SK-N-SH treated with all-trans-retinoic acid at 6 μM for 48 hours (cell line): ENCODE measurements at regions not wholly inside any gene's neighbourhood (a gene's known extent, or its start where the extent isn't known, plus 50 kb on each side); places are given as distances from the start of the nearest gene placed in this dataset.

Experiments
- ATAC-seq: fragments of 200-7000 bp; cut with Tn5 transposase; 3 replicates; pipeline ENCODE4 v1.9.1; 2020; ENCODE audit warnings: mild to moderate bottlenecking, moderate library complexity
- ARNTL ChIP-seq: fragments of 450-650 bp; formaldehyde crosslinking; IDR thresholded peaks from 2 replicates; pipeline ENCODE4 v1.5.0; 2020; ENCODE audit warnings: low read depth, mild to moderate bottlenecking, moderate library complexity, borderline replicate concordance
- BACH2 ChIP-seq: fragments of 250-450 bp; sonication (Bioruptor Pico); IDR thresholded peaks from 2 replicates; pipeline ENCODE4 v1.9.0; 2021; ENCODE audit warnings: mild to moderate bottlenecking, borderline replicate concordance
- CSDC2 ChIP-seq: fragments of 250-450 bp; sonication (Bioruptor Pico); IDR thresholded peaks from 2 replicates; pipeline ENCODE4 v1.5.0; 2020; ENCODE audit warnings: mild to moderate bottlenecking, moderate library complexity
- CSRNP3 ChIP-seq: fragments of 250-450 bp; sonication (Bioruptor Pico); IDR thresholded peaks from 2 replicates; pipeline ENCODE4 v1.5.1; 2021; ENCODE audit warnings: mild to moderate bottlenecking, moderate library complexity
- GLIS3 ChIP-seq: fragments of 250-450 bp; sonication (Bioruptor Pico); IDR thresholded peaks from 2 replicates; pipeline ENCODE4 v1.5.0; 2020; ENCODE audit warnings: mild to moderate bottlenecking, moderate library complexity
- ISL1 ChIP-seq: fragments of 250-450 bp; sonication (Bioruptor Pico); IDR thresholded peaks from 2 replicates; pipeline ENCODE4 v2.1.2; 2022; ENCODE audit warnings: mild to moderate bottlenecking, moderate library complexity
- PATZ1 ChIP-seq: fragments of 250-450 bp; sonication (Bioruptor Pico); IDR thresholded peaks from 2 replicates; pipeline ENCODE4 v1.8.0; 2020; ENCODE audit warnings: mild to moderate bottlenecking, moderate library complexity, borderline replicate concordance
- RARB ChIP-seq: fragments of 250-450 bp; sonication (Bioruptor Pico); IDR thresholded peaks from 2 replicates; pipeline ENCODE4 v1.8.0; 2021; ENCODE audit warnings: mild to moderate bottlenecking, moderate library complexity
- SNAI2 ChIP-seq: fragments of 250-450 bp; sonication (Bioruptor Pico); IDR thresholded peaks from 2 replicates; pipeline ENCODE4 v1.5.0; 2020; ENCODE audit warnings: mild to moderate bottlenecking, moderate library complexity
- TCF4 ChIP-seq: fragments of 250-450 bp; sonication (Bioruptor Pico); IDR thresholded peaks from 2 replicates; pipeline ENCODE4 v1.8.0; 2021; ENCODE audit warnings: mild to moderate bottlenecking, moderate library complexity, borderline replicate concordance
- TSHZ2 ChIP-seq: fragments of 250-450 bp; sonication (Bioruptor Pico); IDR thresholded peaks from 2 replicates; pipeline ENCODE4 v1.5.0; 2020; ENCODE audit warnings: mild to moderate bottlenecking, moderate library complexity
- ZC3H10 ChIP-seq: fragments of 250-450 bp; sonication (Bioruptor Pico); IDR thresholded peaks from 2 replicates; pipeline ENCODE4 v1.5.1; 2021; ENCODE audit warnings: mild to moderate bottlenecking, moderate library complexity
- ZFP3 ChIP-seq: fragments of 250-450 bp; sonication (Bioruptor Pico); IDR thresholded peaks from 2 replicates; pipeline ENCODE4 v1.5.0; 2020; ENCODE audit warnings: mild to moderate bottlenecking, moderate library complexity
- ZFP30 ChIP-seq: fragments of 450-650 bp; formaldehyde crosslinking; IDR thresholded peaks from 2 replicates; pipeline ENCODE4 v1.5.0; 2022; ENCODE audit warnings: mild to moderate bottlenecking, moderate library complexity
- ZNF70 ChIP-seq: fragments of 450-650 bp; formaldehyde crosslinking; IDR thresholded peaks from 2 replicates; pipeline ENCODE4 v1.5.0; 2020; ENCODE audit warnings: mild to moderate bottlenecking, moderate library complexity
- ZNF8 ChIP-seq: fragments of 450-650 bp; formaldehyde crosslinking; IDR thresholded peaks from 2 replicates; pipeline ENCODE4 v1.5.0; 2020; ENCODE audit warnings: mild to moderate bottlenecking, moderate library complexity
- TF ChIP-seq, protein P1 (sequence below): fragments of 250-450 bp; sonication (Bioruptor Pico); IDR thresholded peaks from 2 replicates; pipeline ENCODE4 v1.5.1; 2020; ENCODE audit warnings: low read depth, mild to moderate bottlenecking, moderate library complexity

DNA sequence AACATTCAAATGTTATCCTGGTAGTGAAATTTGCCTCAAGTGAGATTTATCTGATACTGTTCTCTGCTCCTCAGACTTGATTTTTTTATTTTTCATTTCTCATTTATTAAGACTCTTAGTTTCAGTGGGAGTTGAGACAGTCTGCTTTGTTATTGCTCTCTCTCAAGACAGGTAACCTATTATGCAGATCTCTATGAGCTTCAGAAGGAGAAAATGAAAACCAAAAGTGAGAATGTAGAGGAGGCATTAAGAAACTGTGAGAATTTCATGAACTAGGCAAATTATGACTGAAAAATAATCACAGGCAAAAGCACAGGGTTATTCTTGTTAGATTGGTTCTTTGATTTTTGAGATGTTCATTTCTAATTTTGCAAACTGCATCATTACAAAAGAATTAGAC is 290.0 kb upstream of the CHORDC1 start:
- no peak for ATAC-seq
- TF ChIP-seq ZNF8 (CRISPR knock-in tag) (no peak), ARNTL (CRISPR knock-in tag) (no peak), PATZ1 (CRISPR knock-in tag) (no peak), RARB (no peak), GLIS3 (CRISPR knock-in tag) (no peak), ISL1 (no peak), SNAI2 (CRISPR knock-in tag) (no peak), ZNF70 (CRISPR knock-in tag) (no peak), CSRNP3 (CRISPR knock-in tag) (no peak), BACH2 (CRISPR knock-in tag) (no peak), ZC3H10 (CRISPR knock-in tag) (no peak)

- ATAC-seq = no peak
- TF ChIP-seq, protein P1, sequence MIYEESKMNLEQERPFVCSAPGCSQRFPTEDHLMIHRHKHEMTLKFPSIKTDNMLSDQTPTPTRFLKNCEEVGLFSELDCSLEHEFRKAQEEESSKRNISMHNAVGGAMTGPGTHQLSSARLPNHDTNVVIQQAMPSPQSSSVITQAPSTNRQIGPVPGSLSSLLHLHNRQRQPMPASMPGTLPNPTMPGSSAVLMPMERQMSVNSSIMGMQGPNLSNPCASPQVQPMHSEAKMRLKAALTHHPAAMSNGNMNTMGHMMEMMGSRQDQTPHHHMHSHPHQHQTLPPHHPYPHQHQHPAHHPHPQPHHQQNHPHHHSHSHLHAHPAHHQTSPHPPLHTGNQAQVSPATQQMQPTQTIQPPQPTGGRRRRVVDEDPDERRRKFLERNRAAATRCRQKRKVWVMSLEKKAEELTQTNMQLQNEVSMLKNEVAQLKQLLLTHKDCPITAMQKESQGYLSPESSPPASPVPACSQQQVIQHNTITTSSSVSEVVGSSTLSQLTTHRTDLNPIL = no peak
- TF ChIP-seq ZFP3 (CRISPR knock-in tag) = no peak
These were observed 288.0 kb upstream of the CHORDC1 start for GRCh38 chr11:90510839-90511238.

GRCh38 chr11:90500922-90501568 is 278.2 kb upstream of the CHORDC1 start:
- TF ChIP-seq TCF4 (CRISPR knock-in tag) = no peak
- no peak for TF ChIP-seq CSDC2
- TF ChIP-seq ZNF70 (CRISPR knock-in tag) = no peak
- no peak for TF ChIP-seq ZFP3 (CRISPR knock-in tag)
- TF ChIP-seq TSHZ2 (CRISPR knock-in tag) = no peak
- no peak for TF ChIP-seq PATZ1 (CRISPR knock-in tag)
- no peak for TF ChIP-seq ARNTL (CRISPR knock-in tag)
- no peak for ATAC-seq

DNA sequence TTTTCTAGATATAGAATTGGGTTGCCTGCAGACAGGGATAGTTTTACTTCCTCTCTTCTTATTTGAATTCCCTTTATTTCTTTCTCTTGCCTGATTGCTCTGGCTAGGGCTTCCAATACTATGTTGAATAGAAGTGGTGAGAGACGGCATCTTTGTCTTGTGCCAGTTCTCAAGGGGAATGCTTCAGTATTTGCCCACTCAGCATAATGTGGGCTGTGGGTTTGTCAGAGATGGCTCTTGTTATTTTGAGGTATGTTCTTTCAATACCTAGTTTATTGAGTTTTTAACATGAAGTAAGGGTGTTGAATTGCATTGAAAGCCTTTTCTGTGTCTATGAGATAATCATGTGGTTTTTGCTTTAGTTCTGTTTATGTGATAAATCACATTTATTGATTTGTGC is 273.9 kb upstream of the CHORDC1 start:
- ATAC-seq = no peak
- no peak for TF ChIP-seq ARNTL (CRISPR knock-in tag)
- TF ChIP-seq TSHZ2 (CRISPR knock-in tag) = no peak
- no peak for TF ChIP-seq SNAI2 (CRISPR knock-in tag)
- TF ChIP-seq ZFP30 (CRISPR knock-in tag) = no peak
- no peak for TF ChIP-seq TCF4 (CRISPR knock-in tag)
- no peak for TF ChIP-seq CSRNP3 (CRISPR knock-in tag)
- TF ChIP-seq ISL1 = no peak
- TF ChIP-seq, protein P1 = no peak
- no peak for TF ChIP-seq ZFP3 (CRISPR knock-in tag)
- no peak for TF ChIP-seq ZNF70 (CRISPR knock-in tag)
